H9 (cell line): ENCODE measurements at regions not wholly inside any gene's neighbourhood (a gene's known extent, or its start where the extent isn't known, plus 50 kb on each side); places are given as distances from the start of the nearest gene placed in this dataset.

ENCODE experiments used
- DNase-seq: peaks from one replicate; pipeline ENCODE4 v3.0.0-alpha.2; 2017
- H2AFZ ChIP-seq: one replicate; pipeline ENCODE4 v1.6.1; 2013; ENCODE audit warnings: mild to moderate bottlenecking, low read length, control low read depth, moderate library complexity
- H2AK5ac ChIP-seq: 2 replicates; pipeline ENCODE4 v1.6.1; 2013; ENCODE audit warnings: low read length, control low read depth, mixed read lengths; ENCODE audit not compliant: insufficient read length
- H2BK120ac ChIP-seq: one replicate; pipeline ENCODE4 v1.6.1; 2013; ENCODE audit warnings: low read depth, mild to moderate bottlenecking, low read length, control low read depth, inconsistent platforms; ENCODE audit not compliant: poor library complexity, severe bottlenecking
- H2BK12ac ChIP-seq: 2 replicates; pipeline ENCODE4 v1.6.1; 2013; ENCODE audit warnings: low read length, control low read depth, mixed read lengths, low read depth; ENCODE audit not compliant: insufficient read length
- H2BK15ac ChIP-seq: 2 replicates; pipeline ENCODE4 v1.6.1; 2013; ENCODE audit warnings: low read depth, low read length, control low read depth
- H2BK20ac ChIP-seq: one replicate; pipeline ENCODE4 v1.6.1; 2013; ENCODE audit warnings: low read depth, mild to moderate bottlenecking, low read length, control low read depth, inconsistent platforms; ENCODE audit not compliant: poor library complexity, severe bottlenecking
- H2BK5ac ChIP-seq: 2 replicates; pipeline ENCODE4 v1.6.1; 2013; ENCODE audit warnings: low read length, control low read depth, mixed read lengths; ENCODE audit not compliant: insufficient read length
- H3K14ac ChIP-seq: 2 replicates; pipeline ENCODE4 v1.6.1; 2013; ENCODE audit warnings: low read length, control low read depth; ENCODE audit not compliant: insufficient read depth
- H3K18ac ChIP-seq: 2 replicates; pipeline ENCODE4 v1.6.1; 2013; ENCODE audit warnings: low read depth, mild to moderate bottlenecking, mixed read lengths, low read length, control low read depth; ENCODE audit not compliant: insufficient read length
- H3K23ac ChIP-seq: 2 replicates; pipeline ENCODE4 v1.6.1; 2013; ENCODE audit warnings: low read length, control low read depth, mixed read lengths, low read depth; ENCODE audit not compliant: insufficient read length
- H3K23me2 ChIP-seq: 2 replicates; pipeline ENCODE4 v1.6.1; 2013; ENCODE audit warnings: low read depth, mild to moderate bottlenecking, mixed read lengths, low read length, control low read depth; ENCODE audit not compliant: insufficient read length, poor library complexity, severe bottlenecking
- H3K27ac ChIP-seq: 2 replicates; pipeline ENCODE4 v1.5.1; 2013; ENCODE audit warnings: low read length, control low read depth, mixed read lengths, low read depth; ENCODE audit not compliant: insufficient read length
- H3K27me3 ChIP-seq: 2 replicates; pipeline ENCODE4 v1.6.1; 2013; ENCODE audit warnings: low read length, control low read depth, inconsistent platforms; ENCODE audit not compliant: insufficient read depth
- H3K4ac ChIP-seq: 2 replicates; pipeline ENCODE4 v1.6.1; 2013; ENCODE audit warnings: low read depth, mild to moderate bottlenecking, control low read depth, inconsistent platforms, low read length, moderate library complexity
- H3K4me1 ChIP-seq: 2 replicates; pipeline ENCODE4 v1.6.1; 2013; ENCODE audit warnings: low read length, control low read depth, inconsistent platforms; ENCODE audit not compliant: insufficient read depth
- H3K4me2 ChIP-seq: 2 replicates; pipeline ENCODE4 v1.6.1; 2013; ENCODE audit warnings: low read length, control low read depth, mixed read lengths; ENCODE audit not compliant: insufficient read length, insufficient read depth
- H3K56ac ChIP-seq: 2 replicates; pipeline ENCODE4 v1.6.1; 2013; ENCODE audit warnings: low read depth, mild to moderate bottlenecking, mixed read lengths, low read length, control low read depth; ENCODE audit not compliant: insufficient read length
- H3K79me1 ChIP-seq: 2 replicates; pipeline ENCODE4 v1.6.1; 2013; ENCODE audit warnings: low read depth, mild to moderate bottlenecking, moderate library complexity, low read length, control low read depth, inconsistent platforms; ENCODE audit not compliant: insufficient read depth, poor library complexity, severe bottlenecking
- H3K79me2 ChIP-seq: 2 replicates; pipeline ENCODE4 v1.6.1; 2013; ENCODE audit warnings: low read length, control low read depth, inconsistent platforms; ENCODE audit not compliant: insufficient read depth
- H3K9ac ChIP-seq: 2 replicates; pipeline ENCODE4 v1.6.1; 2013; ENCODE audit warnings: low read length, control low read depth, mixed read lengths; ENCODE audit not compliant: insufficient read length; ENCODE audit errors: extremely low read depth
- H3K9me3 ChIP-seq: one replicate; pipeline ENCODE4 v1.6.1; 2013; ENCODE audit warnings: low read depth, low read length, inconsistent platforms; ENCODE audit not compliant: control insufficient read depth
- H3T11ph ChIP-seq: one replicate; pipeline ENCODE4 v1.6.1; 2013; ENCODE audit warnings: mild to moderate bottlenecking, low read length, control low read depth, inconsistent platforms
- H4K20me1 ChIP-seq: one replicate; pipeline ENCODE4 v1.6.1; 2013; ENCODE audit not compliant: control insufficient read depth, insufficient read length, insufficient read depth
- H4K5ac ChIP-seq: 2 replicates; pipeline ENCODE4 v1.6.1; 2013; ENCODE audit warnings: low read depth, mild to moderate bottlenecking, mixed read lengths, low read length, control low read depth; ENCODE audit not compliant: insufficient read length
- H4K8ac ChIP-seq: replicated peaks from 2 replicates; pipeline ENCODE4 v1.6.1; 2013; ENCODE audit warnings: low read length, control low read depth, mixed read lengths, low read depth; ENCODE audit not compliant: insufficient read length
- H4K91ac ChIP-seq: 2 replicates; pipeline ENCODE4 v1.6.1; 2013; ENCODE audit warnings: low read depth, mild to moderate bottlenecking, moderate library complexity, mixed read lengths, low read length, control low read depth; ENCODE audit not compliant: insufficient read length
- H3K27ac Mint-ChIP-seq, 3 experiments: 2 replicates in 2 of 3; 3 replicates in 1 of 3; pipeline ENCODE4 v1.8.0; 2020 to 2021; ENCODE audit warnings: mixed read lengths in 3 of 3, mild to moderate bottlenecking in 1 of 3, moderate library complexity in 1 of 3
- H3K27me3 Mint-ChIP-seq: 2 replicates; pipeline ENCODE4 v1.8.0; 2021; ENCODE audit warnings: low read depth, mild to moderate bottlenecking, moderate library complexity, mixed read lengths
- H3K36me3 Mint-ChIP-seq, 3 experiments: 2 replicates in 2 of 3; 3 replicates in 1 of 3; pipeline ENCODE4 v1.8.0; 2020 to 2021; ENCODE audit warnings: low read depth in 3 of 3, mixed read lengths in 3 of 3; ENCODE audit not compliant: insufficient read depth in 1 of 3
- H3K4me1 Mint-ChIP-seq, 2 experiments: 2 replicates each; pipeline ENCODE4 v1.8.0; 2020; ENCODE audit warnings: mixed read lengths in 2 of 2
- H3K4me3 Mint-ChIP-seq, 2 experiments: 2 replicates in 1 of 2; 3 replicates in 1 of 2; pipeline ENCODE4 v1.8.0; 2020 to 2021; ENCODE audit warnings: mild to moderate bottlenecking in 2 of 2, mixed read lengths in 2 of 2, moderate library complexity in 1 of 2
- H3K9me3 Mint-ChIP-seq, 2 experiments: 2 replicates in 1 of 2; 3 replicates in 1 of 2; pipeline ENCODE4 v1.8.0; 2020; ENCODE audit warnings: mild to moderate bottlenecking in 2 of 2, mixed read lengths in 2 of 2, moderate library complexity in 1 of 2
- WGBS: extraction: QIAGEN DNeasy Blood & Tissue Kit; methylation state at CpG from one replicate; pipeline ENCODE4 v1.1.7; 2013; ENCODE audit warnings: missing lambda C conversion rate, low lambda C conversion rate, mixed read lengths; ENCODE audit not compliant: insufficient read length; ENCODE audit errors: extremely low coverage; 5-methylcytosine and 5-hydroxymethylcytosine counted together
- TF ChIP-seq, protein P1 (sequence below): fragments of 200-600 bp; sonication (generic); conservative IDR thresholded peaks from 3 replicates; pipeline ENCODE4 v1.8.0; 2021; ENCODE audit warnings: antibody characterized with exemption, mild to moderate bottlenecking

DNA sequence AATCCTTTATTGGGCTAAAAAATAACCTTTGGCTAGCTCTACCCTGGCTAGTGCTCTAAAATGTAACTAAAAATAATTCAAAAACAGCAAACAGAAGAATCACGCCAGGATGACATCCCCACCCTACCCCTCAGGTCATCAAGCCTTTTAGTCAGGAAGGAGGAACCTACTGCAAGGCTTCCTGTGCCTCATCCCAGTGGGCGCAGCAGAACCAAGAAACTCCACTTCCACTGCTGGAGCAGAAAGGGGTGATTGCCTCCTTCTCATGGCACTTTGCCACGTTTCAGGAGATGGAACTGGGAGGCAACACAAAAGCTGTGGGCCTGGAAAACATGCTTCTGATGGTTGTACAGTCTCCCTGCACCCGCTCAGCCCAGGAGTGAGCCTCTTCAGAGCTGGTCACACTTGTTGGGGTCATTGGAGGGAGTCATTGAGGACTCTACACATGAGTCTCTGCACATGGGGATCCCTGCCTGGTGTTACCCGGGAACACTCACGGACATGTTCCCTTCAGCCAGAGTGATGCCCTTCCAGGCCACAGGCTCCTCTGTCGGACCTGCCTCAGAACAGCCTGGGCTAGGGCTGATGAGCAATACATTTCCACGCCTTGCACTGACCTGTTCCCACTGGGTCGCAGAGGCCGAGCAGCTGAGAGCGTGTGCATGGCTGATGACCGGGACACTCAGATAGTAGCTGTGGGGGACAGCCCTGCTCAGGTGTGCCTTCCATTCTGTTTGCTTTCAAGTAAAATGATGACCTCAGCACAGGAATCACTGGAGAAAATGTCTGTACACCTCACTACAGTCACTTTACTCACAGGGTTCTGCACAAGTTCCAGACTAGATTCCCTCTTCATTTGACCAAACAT, 355.3 kb downstream of the FGFR2 start:
- no peaks in the 10 kb centered on the region for H3K9me3 ChIP-seq
- no peak overlapping the region for H3K56ac ChIP-seq
- no peak overlapping the region for H3K18ac ChIP-seq
- no peak for DNase-seq
- H4K20me1 ChIP-seq = no peaks in the 10 kb centered on the region
- TF ChIP-seq, protein P1, sequence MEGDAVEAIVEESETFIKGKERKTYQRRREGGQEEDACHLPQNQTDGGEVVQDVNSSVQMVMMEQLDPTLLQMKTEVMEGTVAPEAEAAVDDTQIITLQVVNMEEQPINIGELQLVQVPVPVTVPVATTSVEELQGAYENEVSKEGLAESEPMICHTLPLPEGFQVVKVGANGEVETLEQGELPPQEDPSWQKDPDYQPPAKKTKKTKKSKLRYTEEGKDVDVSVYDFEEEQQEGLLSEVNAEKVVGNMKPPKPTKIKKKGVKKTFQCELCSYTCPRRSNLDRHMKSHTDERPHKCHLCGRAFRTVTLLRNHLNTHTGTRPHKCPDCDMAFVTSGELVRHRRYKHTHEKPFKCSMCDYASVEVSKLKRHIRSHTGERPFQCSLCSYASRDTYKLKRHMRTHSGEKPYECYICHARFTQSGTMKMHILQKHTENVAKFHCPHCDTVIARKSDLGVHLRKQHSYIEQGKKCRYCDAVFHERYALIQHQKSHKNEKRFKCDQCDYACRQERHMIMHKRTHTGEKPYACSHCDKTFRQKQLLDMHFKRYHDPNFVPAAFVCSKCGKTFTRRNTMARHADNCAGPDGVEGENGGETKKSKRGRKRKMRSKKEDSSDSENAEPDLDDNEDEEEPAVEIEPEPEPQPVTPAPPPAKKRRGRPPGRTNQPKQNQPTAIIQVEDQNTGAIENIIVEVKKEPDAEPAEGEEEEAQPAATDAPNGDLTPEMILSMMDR = no peak
- no peak overlapping the region for H3K27ac ChIP-seq
- H3K14ac ChIP-seq = no peak overlapping the region
- no CpG with 5 or more reads among the region's 12 CpGs for WGBS
- no peaks in the 10 kb centered on the region for H3K23me2 ChIP-seq
- no peak overlapping the region for H3K4ac ChIP-seq
- H3K27me3 ChIP-seq = no peaks in the 10 kb centered on the region
- no peak overlapping the region for H3K9ac ChIP-seq
- no peak overlapping the region for H2AFZ ChIP-seq
- Mint-ChIP-seq H3K27ac (peak overlapping the region in 1 of 3 experiments; percentile 22; a peak in 2 of 7 replicates), H3K9me3 (peaks cover 4% of the 10 kb centered on the region in 2 experiments; a peak in 4 of 5 replicates), H3K36me3 (peaks cover 2 to 7% (median 3%) of the 10 kb centered on the region in 3 experiments; a peak in 4 of 7 replicates), H3K27me3 (no peaks in the 10 kb centered on the region), H3K4me3 (no peak overlapping the region), H3K4me1 (0 out of 4 replicates have a peak, but pooled peaks cover 0 to 2% of the 10 kb centered on the region in 2 experiments)
- no peak overlapping the region for H2BK12ac ChIP-seq
- no peak overlapping the region for H2BK5ac ChIP-seq
- H3K79me1 ChIP-seq = no peaks in the 10 kb centered on the region
- H4K5ac ChIP-seq = no peak overlapping the region
- H2BK120ac ChIP-seq = no peak overlapping the region
- H2AK5ac ChIP-seq = no peak overlapping the region
- H3K4me2 ChIP-seq = no peak overlapping the region
- no peak overlapping the region for H3K23ac ChIP-seq
- H3K4me1 ChIP-seq = peaks cover 3% of the 10 kb centered on the region; the same call in 1 of the 2 replicates
- no peak overlapping the region for H4K8ac ChIP-seq
- H4K91ac ChIP-seq = no peak overlapping the region
- no peak overlapping the region for H2BK20ac ChIP-seq
- no peak overlapping the region for H3T11ph ChIP-seq
- no peak overlapping the region for H2BK15ac ChIP-seq
- H3K79me2 ChIP-seq = no peaks in the 10 kb centered on the region
